Omental fat pad (tissue), 3 donors: ENCODE measurements at regions not wholly inside any gene's neighbourhood (a gene's known extent, or its start where the extent isn't known, plus 50 kb on each side); places are given as distances from the start of the nearest gene placed in this dataset.

Experiments
- ATAC-seq: fragments of 150-250 bp; one replicate; pipeline ENCODE4 v1.9.1; 2016; ENCODE audit warnings: mild to moderate bottlenecking, moderate library complexity; ENCODE audit not compliant: low FRiP score
- DNase-seq: peaks from one replicate; pipeline ENCODE4 v3.0.0-alpha.2; 2019; ENCODE audit warnings: low spot score
- CTCF ChIP-seq, 3 donors: fragments of 450-650 bp; IDR thresholded peaks; one replicate each; pipeline ENCODE4 v1.5.1; 2016 to 2017; ENCODE audit warnings: antibody characterized with exemption in 3 of 3, mild to moderate bottlenecking in 3 of 3, moderate library complexity in 2 of 3

- ATAC-seq (no peak), DNase-seq (no peak)
- TF ChIP-seq CTCF (IDR thresholded peaks at IDR 0.05) = no peak
Measured at GRCh38 chr7:41816111-41816510, 113.2 kb upstream of the INHBA start.

GRCh38 chr7:41814888-41815287 lies 112.0 kb upstream of the INHBA start:
- DNase-seq (no peak), ATAC-seq (no peak)
- no peak for TF ChIP-seq CTCF (IDR thresholded peaks at IDR 0.05)

GRCh38 chr7:41813286-41813685 lies 110.4 kb upstream of the INHBA start:
- ATAC-seq = no peak
- TF ChIP-seq CTCF (IDR thresholded peaks at IDR 0.05) = no peak
- DNase-seq = no peak

GRCh38 chr7:41811941-41812340 lies 109.1 kb upstream of the INHBA start:
- ATAC-seq = no peak
- DNase-seq = no peak
- no peak for TF ChIP-seq CTCF (IDR thresholded peaks at IDR 0.05)

GRCh38 chr7:41809940-41810576 lies 107.2 kb upstream of the INHBA start:
- ATAC-seq = no peak
- no peak for DNase-seq
- no peak for TF ChIP-seq CTCF (IDR thresholded peaks at IDR 0.05)

GRCh38 chr7:41809529-41809939 lies 106.6 kb upstream of the INHBA start:
- DNase-seq (no peak), ATAC-seq (no peak)
- no peak for TF ChIP-seq CTCF (IDR thresholded peaks at IDR 0.05)

- ATAC-seq (no peak), DNase-seq (no peak)
- TF ChIP-seq CTCF (IDR thresholded peaks at IDR 0.05) = no peak
Measured at GRCh38 chr7:41809116-41809515, 106.2 kb upstream of the INHBA start.
